Fibroblast of mammary gland (primary cell): ENCODE measurements at regions not wholly inside any gene's neighbourhood (a gene's known extent, or its start where the extent isn't known, plus 50 kb on each side); places are given as distances from the start of the nearest gene placed in this dataset.

ENCODE experiments used
- DNase-seq: peaks from one replicate; pipeline ENCODE4 v3.0.0-alpha.2; 2010; ENCODE audit warnings: low read depth
- H3K4me3 ChIP-seq: 2 replicates; pipeline ENCODE4 v1.5.1; 2011; ENCODE audit warnings: low read depth, mild to moderate bottlenecking, low read length, moderate library complexity; ENCODE audit not compliant: control insufficient read depth
- TF ChIP-seq, protein P1 (sequence below): conservative IDR thresholded peaks from 2 replicates; pipeline ENCODE4 v1.5.1; 2011; ENCODE audit warnings: low read depth, low read length, inconsistent platforms; ENCODE audit not compliant: control insufficient read depth, insufficient read depth

DNA sequence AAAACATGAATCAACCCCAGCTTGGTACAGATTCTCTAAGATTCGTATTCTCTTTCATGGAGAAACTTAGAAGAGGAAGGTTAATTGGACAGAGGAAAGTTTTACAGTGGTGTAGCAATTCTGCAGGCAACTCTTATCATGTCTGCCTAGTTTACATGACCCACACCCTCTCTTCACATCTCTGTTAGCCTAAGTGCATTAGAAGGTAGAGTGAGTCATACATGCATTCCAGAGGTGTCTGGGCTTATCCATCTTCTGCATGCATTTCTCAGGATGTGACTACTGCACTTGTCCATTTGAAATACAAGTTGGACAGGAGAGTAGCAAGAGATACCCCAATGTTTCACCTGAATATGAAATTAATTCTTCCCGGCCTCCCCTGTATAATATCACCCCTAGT is 578.4 kb upstream of the NCAM2 start:
- no peak overlapping the region for H3K4me3 ChIP-seq
- no peak for DNase-seq
- TF ChIP-seq, protein P1, sequence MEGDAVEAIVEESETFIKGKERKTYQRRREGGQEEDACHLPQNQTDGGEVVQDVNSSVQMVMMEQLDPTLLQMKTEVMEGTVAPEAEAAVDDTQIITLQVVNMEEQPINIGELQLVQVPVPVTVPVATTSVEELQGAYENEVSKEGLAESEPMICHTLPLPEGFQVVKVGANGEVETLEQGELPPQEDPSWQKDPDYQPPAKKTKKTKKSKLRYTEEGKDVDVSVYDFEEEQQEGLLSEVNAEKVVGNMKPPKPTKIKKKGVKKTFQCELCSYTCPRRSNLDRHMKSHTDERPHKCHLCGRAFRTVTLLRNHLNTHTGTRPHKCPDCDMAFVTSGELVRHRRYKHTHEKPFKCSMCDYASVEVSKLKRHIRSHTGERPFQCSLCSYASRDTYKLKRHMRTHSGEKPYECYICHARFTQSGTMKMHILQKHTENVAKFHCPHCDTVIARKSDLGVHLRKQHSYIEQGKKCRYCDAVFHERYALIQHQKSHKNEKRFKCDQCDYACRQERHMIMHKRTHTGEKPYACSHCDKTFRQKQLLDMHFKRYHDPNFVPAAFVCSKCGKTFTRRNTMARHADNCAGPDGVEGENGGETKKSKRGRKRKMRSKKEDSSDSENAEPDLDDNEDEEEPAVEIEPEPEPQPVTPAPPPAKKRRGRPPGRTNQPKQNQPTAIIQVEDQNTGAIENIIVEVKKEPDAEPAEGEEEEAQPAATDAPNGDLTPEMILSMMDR = no peak

DNA sequence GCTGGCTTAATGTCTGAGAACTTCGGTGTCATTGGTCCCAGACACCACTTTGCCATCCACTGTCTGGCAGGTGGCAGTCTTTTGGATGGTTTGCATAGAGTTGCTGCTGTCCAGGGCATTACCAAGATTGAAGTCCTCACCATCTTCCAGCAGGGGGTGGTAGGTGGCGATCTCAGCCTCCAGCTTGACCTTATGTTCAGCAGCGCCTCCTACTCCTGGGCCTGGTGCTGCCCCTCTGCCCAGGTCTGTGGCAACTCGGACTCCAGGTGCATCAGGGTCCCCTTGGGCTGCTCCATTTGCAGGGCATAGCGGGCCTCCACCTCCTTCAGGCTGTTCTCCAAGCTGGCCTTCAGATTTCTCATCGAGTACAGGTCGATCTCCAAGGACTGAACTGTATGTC is 573.3 kb upstream of the NCAM2 start:
- H3K4me3 ChIP-seq = no peak overlapping the region
- TF ChIP-seq, protein P1 = no peak
- DNase-seq = no peak

DNA sequence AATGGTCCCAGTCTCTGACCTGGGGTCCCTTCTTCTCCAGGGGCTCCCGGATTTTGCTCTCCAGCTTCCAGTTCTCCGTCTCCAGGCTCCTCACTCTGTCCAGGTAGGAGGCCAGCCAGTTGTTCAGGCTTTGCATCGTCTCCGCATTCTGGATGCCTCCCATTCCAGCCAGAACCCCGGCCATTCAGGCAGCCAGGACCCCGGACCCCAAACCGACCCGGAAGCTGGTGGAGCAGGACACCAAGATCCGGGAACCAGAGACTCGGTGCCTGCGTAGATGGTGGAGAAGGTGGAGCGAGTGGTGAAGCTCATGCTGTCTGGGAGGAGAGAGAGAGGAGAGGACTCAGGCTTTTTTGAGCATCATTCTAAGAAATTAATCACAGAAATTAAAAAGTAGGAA is 572.4 kb upstream of the NCAM2 start:
- TF ChIP-seq, protein P1 = no peak
- no peak for DNase-seq
- H3K4me3 ChIP-seq = no peak overlapping the region

DNA sequence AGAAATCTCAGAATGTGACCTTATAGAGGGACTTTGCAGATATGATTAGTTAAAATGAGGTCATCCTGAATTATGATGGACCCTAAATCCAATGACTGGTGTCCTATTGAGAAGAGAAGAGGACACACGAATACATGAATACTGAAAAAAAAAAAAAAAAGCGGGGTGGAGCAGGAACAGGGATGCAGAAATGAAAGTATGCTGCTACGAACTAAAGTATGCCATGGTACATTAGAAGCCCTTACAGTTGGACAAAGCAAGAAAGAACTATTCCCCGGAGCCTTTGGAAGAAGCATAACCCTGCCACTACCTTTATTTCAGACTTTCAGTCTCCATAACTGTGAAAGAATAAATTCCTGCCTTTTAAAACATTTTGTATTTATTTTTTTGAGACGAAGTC is 557.9 kb upstream of the NCAM2 start:
- no peak overlapping the region for H3K4me3 ChIP-seq
- TF ChIP-seq, protein P1 = no peak
- DNase-seq = no peak

DNA sequence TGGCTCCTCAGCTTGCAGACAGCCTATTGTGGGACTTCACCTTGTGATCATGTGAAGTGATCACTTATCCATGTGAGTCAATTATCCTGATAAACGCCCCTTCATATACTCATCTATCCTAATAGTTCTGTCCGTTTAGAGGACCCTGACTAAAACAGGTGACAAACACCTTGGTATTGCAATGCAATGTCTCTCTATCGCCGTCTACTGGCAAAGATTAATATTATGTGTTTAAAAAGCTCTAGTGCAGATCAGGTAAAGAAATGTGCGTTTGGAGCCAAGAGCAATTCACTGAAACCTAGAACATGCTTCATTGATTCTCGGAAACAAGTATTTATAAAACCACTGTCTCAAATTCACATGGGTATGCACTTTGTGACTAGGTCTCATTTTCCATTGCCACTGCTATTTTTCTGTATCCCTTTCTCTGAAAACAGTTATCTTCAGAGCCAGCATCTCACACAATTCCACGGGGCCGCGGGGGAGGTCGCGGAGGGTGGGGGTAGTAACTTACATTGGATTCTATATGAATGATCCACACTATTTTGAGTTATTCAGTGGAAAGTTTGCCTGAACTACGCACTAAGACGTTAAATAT is 554.6 kb upstream of the NCAM2 start:
- no peak overlapping the region for H3K4me3 ChIP-seq
- DNase-seq = no peak
- TF ChIP-seq, protein P1 = peak; percentile 31

DNA sequence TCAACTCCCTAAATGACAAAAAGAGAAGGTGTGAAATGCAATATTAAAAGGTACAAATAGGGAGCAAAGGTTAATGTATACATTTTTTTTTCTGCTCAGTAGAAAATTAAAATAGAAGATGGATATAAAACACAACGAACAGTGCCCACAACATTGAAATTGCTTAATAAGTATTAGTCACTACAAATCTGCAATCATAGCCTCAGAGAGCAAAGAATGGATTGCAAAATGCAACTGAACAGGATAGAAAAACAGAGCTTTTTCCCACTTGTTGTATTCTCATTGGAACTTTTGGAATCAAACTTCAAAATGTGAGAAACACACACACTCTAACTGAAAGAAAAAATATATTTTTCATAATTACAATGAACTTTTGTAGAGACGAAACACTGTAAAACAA is 552.2 kb upstream of the NCAM2 start:
- DNase-seq = peak; percentile 3
- no peak overlapping the region for H3K4me3 ChIP-seq
- TF ChIP-seq, protein P1 = no peak

DNA sequence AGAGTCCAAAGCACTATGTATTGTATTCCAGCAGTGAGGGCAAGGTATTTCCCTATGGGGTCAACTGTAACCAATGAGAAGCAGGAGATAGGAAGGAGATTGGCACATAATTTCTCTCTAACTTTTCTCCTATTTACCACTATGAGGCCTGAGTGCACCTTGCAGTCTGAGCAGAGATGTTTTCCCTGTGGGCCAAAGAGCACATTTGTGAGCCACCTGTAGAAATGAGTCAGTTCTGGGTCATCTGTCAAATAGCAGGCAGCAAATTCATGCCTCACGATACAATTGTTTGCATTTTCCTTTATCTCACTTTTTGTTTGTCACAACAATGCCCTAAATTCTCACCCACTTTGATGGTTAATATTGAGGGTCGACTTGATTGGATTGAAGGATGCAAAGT is 547.2 kb upstream of the NCAM2 start:
- TF ChIP-seq, protein P1 = no peak
- peak; percentile 52 for DNase-seq
- no peak overlapping the region for H3K4me3 ChIP-seq
